GM13977 (cell line): ENCODE measurements at regions not wholly inside any gene's neighbourhood (a gene's known extent, or its start where the extent isn't known, plus 50 kb on each side); places are given as distances from the start of the nearest gene placed in this dataset.

ENCODE experiments used
- DNase-seq: peaks from one replicate; pipeline ENCODE4 v3.0.0; 2012; ENCODE audit warnings: low spot score
- in situ Hi-C: fragments of 300-500 bp; cut with MboI; formaldehyde crosslinking; loops from one replicate; pipeline ENCODE4 v1.12.0; 2022; ENCODE audit warnings: low sequenced_read_pairs, low pct_unique_long_range_greater_than_20kb, mixed read lengths, inconsistent platforms; ENCODE audit not compliant: unreplicated experiment
- TF ChIP-seq, protein P1 (sequence below): IDR thresholded peaks from 2 replicates; pipeline ENCODE4 v1.5.1; 2012; ENCODE audit warnings: mild to moderate bottlenecking, control low read depth; ENCODE audit not compliant: insufficient read depth; ENCODE audit errors: extremely low read depth, missing control alignments

DNA sequence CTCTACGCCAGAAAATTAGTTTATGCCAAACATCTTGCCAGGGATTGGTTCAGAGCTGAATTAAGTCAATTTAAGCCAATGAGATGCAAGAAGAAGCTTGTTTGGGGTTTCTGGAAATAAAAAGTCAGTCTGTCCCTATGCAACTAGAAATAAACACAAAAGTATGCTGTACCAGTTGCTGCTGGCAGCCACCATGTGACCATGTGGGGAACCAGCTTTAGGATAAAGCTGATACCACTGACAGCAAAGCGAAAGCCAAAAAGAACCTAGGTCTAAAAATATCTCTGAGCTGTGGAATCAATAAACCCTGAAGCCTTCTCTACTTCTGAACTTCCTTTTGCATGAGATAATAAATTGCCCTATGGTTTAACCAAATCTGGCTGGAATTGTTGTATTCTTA lies 181.8 kb upstream of the PARD3B start:
- no peak for DNase-seq
- TF ChIP-seq, protein P1, sequence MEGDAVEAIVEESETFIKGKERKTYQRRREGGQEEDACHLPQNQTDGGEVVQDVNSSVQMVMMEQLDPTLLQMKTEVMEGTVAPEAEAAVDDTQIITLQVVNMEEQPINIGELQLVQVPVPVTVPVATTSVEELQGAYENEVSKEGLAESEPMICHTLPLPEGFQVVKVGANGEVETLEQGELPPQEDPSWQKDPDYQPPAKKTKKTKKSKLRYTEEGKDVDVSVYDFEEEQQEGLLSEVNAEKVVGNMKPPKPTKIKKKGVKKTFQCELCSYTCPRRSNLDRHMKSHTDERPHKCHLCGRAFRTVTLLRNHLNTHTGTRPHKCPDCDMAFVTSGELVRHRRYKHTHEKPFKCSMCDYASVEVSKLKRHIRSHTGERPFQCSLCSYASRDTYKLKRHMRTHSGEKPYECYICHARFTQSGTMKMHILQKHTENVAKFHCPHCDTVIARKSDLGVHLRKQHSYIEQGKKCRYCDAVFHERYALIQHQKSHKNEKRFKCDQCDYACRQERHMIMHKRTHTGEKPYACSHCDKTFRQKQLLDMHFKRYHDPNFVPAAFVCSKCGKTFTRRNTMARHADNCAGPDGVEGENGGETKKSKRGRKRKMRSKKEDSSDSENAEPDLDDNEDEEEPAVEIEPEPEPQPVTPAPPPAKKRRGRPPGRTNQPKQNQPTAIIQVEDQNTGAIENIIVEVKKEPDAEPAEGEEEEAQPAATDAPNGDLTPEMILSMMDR = no peak
- in situ Hi-C loops = no loop called here

DNA sequence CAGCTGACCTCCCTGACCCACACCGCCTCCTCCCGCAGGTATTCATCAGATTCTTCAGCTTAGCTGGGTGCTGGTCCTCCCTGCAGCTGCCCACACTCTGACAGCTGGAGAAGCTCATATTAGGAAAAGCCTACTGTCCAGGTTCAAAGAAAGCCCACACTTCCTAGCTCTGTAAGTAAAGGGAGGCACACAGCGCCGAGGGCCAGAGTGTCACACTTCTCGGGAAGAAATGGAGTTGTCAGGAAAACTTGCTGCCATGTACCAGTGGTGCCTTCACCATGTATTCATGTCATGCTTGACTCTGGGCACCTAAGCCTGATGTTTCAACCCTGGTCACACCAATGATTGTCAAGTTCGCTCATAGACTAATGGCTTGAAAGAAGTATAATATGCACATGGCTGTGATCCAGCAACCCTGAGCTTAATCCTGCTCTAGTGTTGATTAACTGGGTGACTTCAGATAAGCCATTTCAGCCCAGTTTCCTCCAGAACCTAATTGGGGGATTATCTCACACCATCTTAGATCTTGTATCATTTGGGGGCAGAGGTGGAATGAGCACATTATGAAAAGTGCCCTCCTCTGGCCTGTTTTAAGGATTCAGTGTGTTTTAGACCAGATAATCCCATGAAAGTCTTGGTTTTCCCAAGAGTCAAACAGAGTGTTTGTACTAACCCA lies 180.3 kb upstream of the PARD3B start:
- TF ChIP-seq, protein P1 = no peak
- in situ Hi-C loops = no loop called here
- DNase-seq = no peak

DNA sequence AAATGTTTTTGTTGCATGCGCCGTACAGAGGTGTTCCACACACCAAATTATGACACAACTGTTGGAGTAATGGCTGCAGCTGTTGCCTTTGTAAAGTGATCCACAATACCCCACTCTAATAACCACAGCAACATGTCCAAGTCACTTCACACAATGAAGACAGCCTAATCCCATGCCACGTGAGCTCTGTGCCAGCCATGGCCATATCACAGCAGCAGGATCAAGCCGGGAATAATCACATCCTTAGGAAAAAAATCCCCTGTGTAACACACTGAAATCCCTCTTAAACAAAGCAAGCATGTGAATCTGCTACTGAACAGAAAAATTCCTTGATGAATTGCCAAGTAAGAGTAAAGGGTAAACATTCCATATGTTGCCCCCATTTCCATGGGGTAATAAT lies 179.5 kb upstream of the PARD3B start:
- no peak for DNase-seq
- TF ChIP-seq, protein P1 = no peak
- in situ Hi-C loops = no loop called here

DNA sequence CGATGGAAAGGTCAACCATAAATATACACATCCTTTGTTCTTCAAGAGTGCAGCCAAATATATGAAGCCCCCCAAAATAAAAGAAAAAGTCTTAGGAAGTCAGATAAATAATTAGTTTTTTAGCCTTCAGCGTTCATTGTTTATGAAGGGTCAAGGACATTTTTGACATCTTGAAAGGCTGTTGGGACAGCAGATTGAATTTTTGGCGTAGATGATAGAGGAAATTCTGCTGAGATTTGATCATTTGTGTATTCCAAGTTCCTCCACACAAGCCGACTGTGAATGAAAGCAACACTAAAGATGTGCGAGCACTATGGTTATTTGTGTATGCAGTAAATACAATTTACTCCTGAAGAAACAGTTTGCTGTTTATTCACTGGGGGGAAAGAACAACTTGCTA lies 177.8 kb upstream of the PARD3B start:
- in situ Hi-C loops = no loop called here
- no peak for DNase-seq

DNA sequence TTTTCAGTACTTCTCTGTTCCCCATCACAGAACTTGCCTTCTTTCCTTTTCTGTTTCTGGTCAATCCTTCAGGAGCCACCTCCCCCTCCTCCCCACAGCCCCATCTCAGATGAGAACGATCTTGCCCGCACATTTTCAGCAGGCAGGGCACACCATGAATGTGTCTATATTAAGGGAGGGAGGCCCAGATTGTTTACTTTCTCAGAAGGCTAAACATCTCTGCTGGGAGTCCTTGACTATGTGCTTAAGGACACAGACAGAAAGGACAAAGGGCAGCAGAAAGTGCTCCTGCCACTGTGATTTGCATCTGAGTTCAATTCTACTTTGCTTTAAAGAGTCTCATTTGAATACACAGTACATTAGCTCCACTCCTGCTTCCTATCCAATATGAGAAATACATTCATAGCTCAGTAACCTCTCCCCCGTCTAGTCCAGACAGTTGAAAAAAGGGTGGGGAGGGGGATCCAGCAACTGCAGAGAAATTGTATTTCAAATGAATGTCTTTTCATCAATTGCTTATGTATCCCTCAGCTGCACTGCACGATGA lies 175.0 kb upstream of the PARD3B start:
- no peak for DNase-seq
- TF ChIP-seq, protein P1 = no peak
- in situ Hi-C loops = no loop called here

More for the DNA sequence above, 177.8 kb upstream of the PARD3B start:
- TF ChIP-seq, protein P1 = no peak

DNA sequence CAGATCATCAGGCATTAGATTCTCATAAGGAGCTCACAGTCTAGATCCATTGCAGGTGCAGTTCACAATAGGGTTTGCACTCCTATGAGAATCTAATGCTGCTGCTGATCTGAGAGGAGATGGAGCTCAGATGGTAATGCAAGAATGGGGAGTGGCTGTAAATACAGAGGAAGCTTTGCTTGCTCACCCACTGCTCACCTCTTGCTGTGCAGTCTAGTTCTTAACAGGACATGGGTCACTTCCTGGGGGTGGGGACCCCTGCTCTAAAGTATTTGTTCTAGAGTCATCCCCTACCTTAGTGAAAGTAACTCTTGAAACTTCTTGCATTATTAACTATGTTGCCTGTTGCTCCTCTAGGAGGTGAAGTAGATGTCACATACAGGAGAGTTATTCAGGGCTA lies 171.3 kb upstream of the PARD3B start:
- in situ Hi-C loops = no loop called here
- no peak for DNase-seq
- TF ChIP-seq, protein P1 = no peak
